ENCODE measurements at regions not wholly inside any gene's neighbourhood (a gene's known extent, or its start where the extent isn't known, plus 50 kb on each side); places are given as distances from the start of the nearest gene placed in this dataset.

DNA sequence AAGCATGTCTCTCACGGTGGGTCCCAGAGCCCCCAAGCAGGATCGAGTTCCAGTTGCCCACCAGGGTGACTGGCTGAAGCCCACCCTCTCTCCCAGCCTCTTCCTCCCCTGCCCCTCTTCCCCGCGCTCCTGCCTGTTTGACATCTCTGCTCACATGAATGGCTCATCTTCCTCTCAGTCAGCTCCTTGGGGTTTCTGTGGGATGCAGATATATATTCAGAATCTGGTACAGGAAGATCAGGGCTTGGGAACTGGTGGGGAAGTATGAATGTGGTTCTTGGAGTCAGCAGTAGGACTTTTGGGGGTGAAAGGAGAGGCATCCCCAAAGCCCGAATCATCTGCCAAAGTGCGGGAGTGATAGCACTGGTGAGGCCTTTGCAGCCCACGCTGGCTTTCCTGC, 158.9 kb upstream of the CIBAR2 start:
- TF ChIP-seq, protein P1, sequence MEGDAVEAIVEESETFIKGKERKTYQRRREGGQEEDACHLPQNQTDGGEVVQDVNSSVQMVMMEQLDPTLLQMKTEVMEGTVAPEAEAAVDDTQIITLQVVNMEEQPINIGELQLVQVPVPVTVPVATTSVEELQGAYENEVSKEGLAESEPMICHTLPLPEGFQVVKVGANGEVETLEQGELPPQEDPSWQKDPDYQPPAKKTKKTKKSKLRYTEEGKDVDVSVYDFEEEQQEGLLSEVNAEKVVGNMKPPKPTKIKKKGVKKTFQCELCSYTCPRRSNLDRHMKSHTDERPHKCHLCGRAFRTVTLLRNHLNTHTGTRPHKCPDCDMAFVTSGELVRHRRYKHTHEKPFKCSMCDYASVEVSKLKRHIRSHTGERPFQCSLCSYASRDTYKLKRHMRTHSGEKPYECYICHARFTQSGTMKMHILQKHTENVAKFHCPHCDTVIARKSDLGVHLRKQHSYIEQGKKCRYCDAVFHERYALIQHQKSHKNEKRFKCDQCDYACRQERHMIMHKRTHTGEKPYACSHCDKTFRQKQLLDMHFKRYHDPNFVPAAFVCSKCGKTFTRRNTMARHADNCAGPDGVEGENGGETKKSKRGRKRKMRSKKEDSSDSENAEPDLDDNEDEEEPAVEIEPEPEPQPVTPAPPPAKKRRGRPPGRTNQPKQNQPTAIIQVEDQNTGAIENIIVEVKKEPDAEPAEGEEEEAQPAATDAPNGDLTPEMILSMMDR (IDR thresholded peaks at IDR 0.05), result no peak
- TF ChIP-seq POLR2AphosphoS5 (IDR thresholded peaks at IDR 0.05; ENCODE audit: insufficient read depth in 1 of 2, low read depth in 1 of 2) (no peak), POLR2A (IDR thresholded peaks at IDR 0.05) (no peak)

All from vagina (tissue), 2 donors.